Heart right ventricle (tissue), 16 donors: ENCODE measurements at regions not wholly inside any gene's neighbourhood (a gene's known extent, or its start where the extent isn't known, plus 50 kb on each side); places are given as distances from the start of the nearest gene placed in this dataset.

Experiments used
- ATAC-seq, 8 donors: fragments of 200-7000 bp; cut with Tn5 transposase; one replicate each; pipeline ENCODE4 v1.9.1; 2020; ENCODE audit warnings: mild to moderate bottlenecking in 8 of 8, moderate library complexity in 8 of 8, moderate number of reproducible peaks in 1 of 8
- DNase-seq, 2 donors: peaks; one replicate each; pipeline ENCODE4 v3.0.0-alpha.2; 2020
- H3K27ac ChIP-seq, 10 donors: fragments of 200-600 bp; sonication (generic) in 2 of 10; one replicate each; pipeline versions ENCODE4 v1.5.0 to v1.8.0; 2020 to 2022; ENCODE audit warnings: mild to moderate bottlenecking in 3 of 10
- H3K27me3 ChIP-seq, 7 donors: fragments of 200-600 bp; one replicate each; pipeline ENCODE4 v1.8.0; 2021 to 2022; ENCODE audit warnings: mild to moderate bottlenecking in 2 of 7
- H3K36me3 ChIP-seq, 9 donors: fragments of 200-600 bp; sonication (generic) in 1 of 9; one replicate each; pipeline versions ENCODE4 v1.5.0 to v1.8.0; 2020 to 2022; ENCODE audit warnings: mild to moderate bottlenecking in 2 of 9
- H3K4me1 ChIP-seq, 9 donors: fragments of 200-600 bp; sonication (generic) in 1 of 9; one replicate each; pipeline versions ENCODE4 v1.5.0 to v1.8.0; 2020 to 2022; ENCODE audit warnings: mild to moderate bottlenecking in 4 of 9
- H3K4me3 ChIP-seq, 10 donors: fragments of 200-600 bp; sonication (generic) in 2 of 10; one replicate each; pipeline versions ENCODE4 v1.5.0 to v1.8.0; 2020 to 2022; ENCODE audit warnings: mild to moderate bottlenecking in 7 of 10, moderate library complexity in 2 of 10
- H3K9me3 ChIP-seq, 11 donors: fragments of 200-600 bp in 10 of 11; sonication (generic) in 2 of 11; one replicate each; pipeline versions ENCODE4 v1.5.0 to v1.8.0; 2013 to 2022; ENCODE audit warnings: mild to moderate bottlenecking in 2 of 11, control low read depth in 1 of 11, moderate library complexity in 1 of 11
- WGBS, 2 donors: extraction: QIAGEN DNeasy Blood & Tissue Kit; methylation state at CpG; one replicate each; pipeline ENCODE4 v1.1.7; 2013; ENCODE audit warnings: inconsistent platforms in 1 of 2; 5-methylcytosine and 5-hydroxymethylcytosine counted together
- intact Hi-C, 10 donors: fragments of 100-400 bp; cut with DNase I; formaldehyde crosslinking; loops; one replicate each; pipeline versions ENCODE4 v1.11.1 to v1.14.2; 2022
- TF ChIP-seq, protein P1 (sequence below), 9 donors: fragments of 200-600 bp; sonication (generic) in 2 of 9; IDR thresholded peaks; one replicate each; pipeline versions ENCODE4 v1.5.0 to v1.8.0; 2021 to 2022; ENCODE audit warnings: antibody characterized with exemption in 9 of 9, mild to moderate bottlenecking in 5 of 9, moderate library complexity in 1 of 9
- donor health status: Arrhythmogenic right ventricular cardiomyopathy.
- donor health status: ischemic (EF 13 %, LVEDD 7.1; RV severe dilation, severe dysfunction).
- donor health status: healthy with polysubstance abuse.
- donor health status: DM: no; HTN: yes; CAD: no.
- donor health status: DM: no; HTN: no; CAD: no.
- donor health status: ischemic (EF 25% LVEDD 6.9; RV normal size, moderate dysfunction).
- donor health status: ischemic (EF 25% LVEDD 5.7; RV mildly dilated, moderate dysfunction).
- donor health status: healthy.
- donor health status: DM: yes; HTN: yes; CAD: no.
- donor health status: Ischemic cardiomyopathy.
- donor health status: ischemic (EF 35%, LVEDD 5.7; RV mildly dilated, moderate dysfunction).
- donor health status: nonischemic (EF 11% LVEDD 7.7; RV severe dilation, severe dysfunction).
- donor health status: DM: yes; HTN: yes; CAD: no.
- donor health status: PGD.
- donor health status: ischemic (EF 29% LVEDD 5.4; RV normal size, mild dysfunction).
- donor health status: nonischemic (EF 23%, LVEDD 6.1; RV moderate dilation, normal function).

DNA sequence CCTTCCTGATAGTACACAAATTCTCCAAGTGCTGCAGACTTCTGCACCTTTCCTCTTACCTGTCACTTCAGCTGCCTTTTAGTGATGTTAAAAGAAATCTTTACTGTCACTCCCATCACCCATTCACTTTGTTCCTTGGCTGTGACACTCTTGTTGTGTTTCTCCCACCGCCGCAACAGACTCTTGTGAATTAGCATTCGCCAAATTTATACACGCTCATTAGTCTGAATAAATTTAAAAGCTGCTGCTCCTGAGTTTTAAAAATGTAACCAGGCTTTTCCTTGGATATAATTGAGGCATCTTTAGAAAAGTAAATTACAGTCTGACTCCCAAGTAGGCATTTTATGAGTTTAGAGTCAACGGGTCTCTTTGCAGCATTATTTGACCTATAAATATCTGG lies 1197.9 kb downstream of the BCL11B start:
- Histone ChIP-seq H3K9me3 (no peaks in the 10 kb centered on the region), H3K27me3 (no peaks in the 10 kb centered on the region), H3K4me3 (no peak overlapping the region), H3K4me1 (peaks cover 0 to 7% (median 0%) of the 10 kb centered on the region in 9 donors), H3K36me3 (no peaks in the 10 kb centered on the region), H3K27ac (no peak overlapping the region)
- DNase-seq = no peak
- intact Hi-C loops = no loop called here
- 91 to 92% methylated on average over 5 of the region's 5 CpGs for WGBS, 2 donors
- TF ChIP-seq, protein P1, sequence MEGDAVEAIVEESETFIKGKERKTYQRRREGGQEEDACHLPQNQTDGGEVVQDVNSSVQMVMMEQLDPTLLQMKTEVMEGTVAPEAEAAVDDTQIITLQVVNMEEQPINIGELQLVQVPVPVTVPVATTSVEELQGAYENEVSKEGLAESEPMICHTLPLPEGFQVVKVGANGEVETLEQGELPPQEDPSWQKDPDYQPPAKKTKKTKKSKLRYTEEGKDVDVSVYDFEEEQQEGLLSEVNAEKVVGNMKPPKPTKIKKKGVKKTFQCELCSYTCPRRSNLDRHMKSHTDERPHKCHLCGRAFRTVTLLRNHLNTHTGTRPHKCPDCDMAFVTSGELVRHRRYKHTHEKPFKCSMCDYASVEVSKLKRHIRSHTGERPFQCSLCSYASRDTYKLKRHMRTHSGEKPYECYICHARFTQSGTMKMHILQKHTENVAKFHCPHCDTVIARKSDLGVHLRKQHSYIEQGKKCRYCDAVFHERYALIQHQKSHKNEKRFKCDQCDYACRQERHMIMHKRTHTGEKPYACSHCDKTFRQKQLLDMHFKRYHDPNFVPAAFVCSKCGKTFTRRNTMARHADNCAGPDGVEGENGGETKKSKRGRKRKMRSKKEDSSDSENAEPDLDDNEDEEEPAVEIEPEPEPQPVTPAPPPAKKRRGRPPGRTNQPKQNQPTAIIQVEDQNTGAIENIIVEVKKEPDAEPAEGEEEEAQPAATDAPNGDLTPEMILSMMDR (IDR thresholded peaks at IDR 0.05) = no peak
- ATAC-seq = no peak

- 62 to 68% methylated on average over 3 of the region's 3 CpGs for WGBS, 2 donors
- ATAC-seq (no peak), DNase-seq (no peak)
- Histone ChIP-seq H3K9me3 (no peaks in the 10 kb centered on the region), H3K27me3 (no peaks in the 10 kb centered on the region), H3K36me3 (no peaks in the 10 kb centered on the region), H3K4me3 (no peak overlapping the region), H3K27ac (no peak overlapping the region), H3K4me1 (no peaks in the 10 kb centered on the region)
- TF ChIP-seq, protein P1 (IDR thresholded peaks at IDR 0.05) = no peak
- intact Hi-C loops = no loop called here
These were observed 1194.8 kb downstream of the BCL11B start for GRCh38 chr14:98077176-98077575.

DNA sequence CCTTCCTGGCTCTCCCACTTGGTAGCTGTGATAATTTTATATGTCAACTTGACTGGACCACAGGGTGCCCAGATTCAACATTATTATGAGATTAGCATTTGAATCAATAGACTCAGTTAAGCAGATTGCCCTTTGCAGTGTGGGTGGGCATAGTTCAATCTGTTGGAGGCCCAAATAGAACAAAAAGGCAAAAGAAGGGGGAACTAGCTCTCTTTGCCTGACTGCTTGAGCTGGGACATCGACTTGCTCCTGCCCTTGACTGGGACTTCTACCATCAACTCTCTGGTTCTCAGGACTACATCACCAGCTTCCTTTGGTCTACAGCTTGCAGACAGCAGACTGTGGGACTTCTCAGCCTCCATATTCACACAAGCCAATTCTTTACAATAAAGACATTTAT lies 1189.2 kb downstream of the BCL11B start:
- no peak for DNase-seq
- H3K9me3 ChIP-seq = peaks cover 0 to 7% (median 0%) of the 10 kb centered on the region in 11 donors
- H3K36me3 ChIP-seq = no peaks in the 10 kb centered on the region
- WGBS, 2 donors = 64 to 67% methylated on average over 1 of the region's 1 CpG
- TF ChIP-seq, protein P1 (IDR thresholded peaks at IDR 0.05) = no peak
- ATAC-seq = no peak
- no peak overlapping the region for H3K27ac ChIP-seq
- no peak overlapping the region for H3K4me3 ChIP-seq
- no peaks in the 10 kb centered on the region for H3K4me1 ChIP-seq
- intact Hi-C loops = no loop called here
- H3K27me3 ChIP-seq = no peaks in the 10 kb centered on the region

- no peaks in the 10 kb centered on the region for H3K27me3 ChIP-seq
- peaks cover 0 to 7% (median 0%) of the 10 kb centered on the region in 11 donors for H3K9me3 ChIP-seq
- no peak overlapping the region for H3K4me3 ChIP-seq
- no peaks in the 10 kb centered on the region for H3K36me3 ChIP-seq
- no peak overlapping the region for H3K27ac ChIP-seq
- DNase-seq (no peak), ATAC-seq (no peak)
- TF ChIP-seq, protein P1 (IDR thresholded peaks at IDR 0.05) = no peak
- intact Hi-C loops = no loop called here
- H3K4me1 ChIP-seq = no peaks in the 10 kb centered on the region
- WGBS, 2 donors = 91 to 97% methylated on average over 1 of the region's 1 CpG
These were observed 1186.2 kb downstream of the BCL11B start for GRCh38 chr14:98085751-98086150.
